ENCODE measurements at regions not wholly inside any gene's neighbourhood (a gene's known extent, or its start where the extent isn't known, plus 50 kb on each side); places are given as distances from the start of the nearest gene placed in this dataset.

DNA sequence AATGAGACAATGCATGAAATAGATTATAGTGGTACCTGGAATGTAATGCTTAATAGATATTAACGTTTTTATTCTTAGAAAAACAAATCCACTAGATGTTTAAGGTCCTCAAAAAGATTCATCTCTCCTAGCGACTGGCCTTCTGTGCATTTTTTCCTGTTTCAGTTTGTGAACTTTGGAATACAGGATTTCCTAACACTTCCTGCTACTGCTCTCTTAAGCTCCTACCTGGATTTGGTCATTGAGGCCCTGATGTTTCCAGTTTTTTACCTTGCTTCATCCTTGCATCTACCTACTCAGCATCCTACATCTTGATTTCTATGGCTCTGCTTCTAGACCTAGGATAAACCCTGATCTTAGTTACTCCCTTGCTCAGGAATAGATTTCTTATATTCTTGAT lies 188.4 kb downstream of the ABCC12 start:
- DNase-seq (ENCODE audit: low read depth): no peak

DNA sequence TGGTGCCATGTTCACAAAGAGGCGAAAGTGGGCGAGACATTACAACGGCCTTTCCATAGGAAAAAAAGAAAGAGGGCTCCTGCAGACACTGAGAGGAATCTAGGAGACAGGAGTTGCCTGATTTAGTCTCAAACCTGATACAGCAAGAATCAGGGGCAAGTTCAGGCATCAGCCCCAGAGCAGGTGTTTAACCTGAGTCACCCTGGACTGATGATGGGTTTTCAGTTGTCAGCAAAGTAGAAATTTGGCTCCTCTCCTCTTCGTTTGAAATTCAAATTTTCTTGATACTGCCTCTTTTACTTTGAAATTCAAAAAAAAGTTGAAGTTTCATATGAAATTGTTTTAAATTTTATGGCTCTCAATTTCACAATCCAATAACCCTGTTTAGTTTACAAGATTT lies 189.5 kb downstream of the ABCC12 start:
- no peak for DNase-seq (ENCODE audit: low read depth)

DNA sequence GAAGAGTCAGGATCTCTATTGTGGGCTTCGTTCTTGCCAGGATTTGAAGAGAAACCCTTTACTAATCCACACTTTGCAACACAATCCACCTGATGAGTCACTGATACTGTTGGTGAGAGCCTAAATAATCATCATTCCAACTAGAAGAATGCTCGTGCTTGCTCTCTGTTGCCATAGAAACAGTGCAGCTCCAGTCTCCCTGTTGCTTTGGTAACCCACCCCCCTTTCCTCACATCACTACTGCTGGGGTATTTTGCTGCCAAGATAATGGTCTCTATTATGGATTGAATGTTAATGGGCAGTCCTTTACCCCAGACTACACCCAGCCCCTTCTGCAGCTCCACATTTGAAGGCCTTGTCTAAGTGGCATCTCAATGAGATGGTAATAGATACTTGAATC lies 190.4 kb downstream of the ABCC12 start:
- DNase-seq (ENCODE audit: low read depth): no peak

DNA sequence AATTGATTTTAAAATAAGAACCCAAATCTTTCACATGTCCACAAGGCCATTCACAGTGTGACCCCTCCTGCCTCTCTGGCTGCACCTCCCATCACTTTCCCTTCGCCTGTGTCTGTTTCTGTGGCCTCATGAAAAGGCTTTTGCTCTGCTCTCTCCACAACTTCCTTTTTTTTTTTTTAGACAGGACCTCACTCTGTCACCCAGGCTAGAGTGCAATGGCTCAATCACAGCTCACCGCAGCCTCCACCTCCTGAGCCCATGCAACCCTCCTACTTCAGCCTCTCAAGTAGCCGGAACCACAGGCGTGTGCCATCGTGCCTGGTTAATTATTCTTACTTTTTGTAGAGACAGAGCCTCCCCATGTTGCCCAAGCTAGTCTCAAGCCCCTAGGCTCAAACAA lies 197.1 kb downstream of the ABCC12 start:
- DNase-seq (ENCODE audit: low read depth): no peak

DNA sequence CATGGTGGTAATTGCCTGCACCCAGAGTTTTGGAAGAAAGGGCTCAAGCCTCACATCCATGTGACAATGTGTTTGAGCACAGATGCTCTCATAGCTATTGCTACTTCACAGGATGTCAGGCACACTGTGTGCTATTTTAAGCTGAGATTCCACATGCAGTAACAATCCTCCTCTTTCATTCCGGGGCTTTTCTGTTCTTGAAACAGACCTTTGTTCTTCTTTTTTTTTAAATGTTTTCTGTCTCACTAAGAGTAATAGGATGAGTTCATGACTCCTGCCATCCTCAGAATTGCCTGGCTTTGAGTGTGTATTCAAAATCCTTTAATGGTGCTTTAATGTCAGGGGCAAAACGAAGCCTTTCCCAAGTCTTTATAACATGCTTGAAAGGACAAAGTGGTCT lies 198.9 kb downstream of the ABCC12 start:
- DNase-seq (ENCODE audit: low read depth): no peak

DNA sequence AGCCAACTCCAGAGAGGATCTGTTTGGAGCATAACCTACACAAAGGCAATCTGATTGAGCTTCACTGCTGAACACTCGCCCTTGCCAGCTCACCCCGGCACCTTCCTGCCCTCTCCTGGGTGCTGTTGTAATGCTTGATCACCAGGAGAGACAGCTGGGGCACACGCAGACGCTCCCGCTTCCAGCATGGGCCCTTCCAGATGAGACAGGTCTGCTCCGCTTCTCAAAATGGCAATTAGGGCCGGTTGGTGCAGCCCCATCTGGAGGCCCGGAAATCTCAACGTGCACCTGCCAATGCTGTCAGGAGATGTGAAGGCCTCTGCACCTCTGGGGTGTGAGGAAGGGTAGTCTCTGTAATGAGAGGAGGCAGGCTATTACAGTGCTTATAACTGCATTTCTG lies 206.1 kb downstream of the ABCC12 start:
- no peak for DNase-seq (ENCODE audit: low read depth)

DNA sequence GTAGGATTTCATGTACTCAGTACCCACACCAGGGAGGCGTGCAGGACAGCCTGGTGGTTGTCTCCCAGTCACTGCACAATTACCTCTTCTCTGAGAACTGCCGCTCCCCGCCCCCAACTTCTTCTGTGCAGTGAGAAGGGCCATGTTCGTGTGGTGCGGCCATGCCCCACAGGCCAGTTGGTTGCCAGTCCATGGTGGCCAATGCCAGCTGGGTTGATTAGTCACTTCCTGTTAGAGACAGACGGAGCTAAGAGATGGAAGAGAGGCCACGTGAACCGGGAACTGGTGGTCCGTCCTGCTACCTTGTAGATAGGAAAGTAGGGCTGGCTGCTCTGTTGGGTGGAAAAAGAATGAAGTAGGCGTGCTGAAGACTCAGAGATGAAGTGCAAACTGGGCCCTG lies 206.5 kb downstream of the ABCC12 start:
- peak; percentile 41 for DNase-seq (ENCODE audit: low read depth)

DNA sequence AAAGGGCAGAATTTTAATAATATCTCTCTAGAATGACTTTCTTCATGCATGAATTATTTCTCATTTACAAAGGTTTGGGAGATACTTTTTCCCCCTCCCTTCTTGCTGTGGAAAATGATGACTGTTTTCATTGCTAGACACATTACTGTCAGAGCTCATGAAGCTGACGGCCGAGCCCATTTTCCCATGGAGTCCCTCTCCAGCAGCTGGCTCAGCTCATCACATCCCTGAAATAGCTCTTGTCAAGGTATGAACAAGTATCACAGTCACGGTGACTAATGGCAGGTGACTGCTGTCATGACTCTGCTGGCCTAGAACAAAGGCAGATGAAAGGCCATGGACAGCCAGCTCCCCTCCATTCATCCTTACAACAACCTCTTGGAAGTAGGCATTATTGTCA lies 208.1 kb downstream of the ABCC12 start:
- DNase-seq (ENCODE audit: low read depth): no peak

DNA sequence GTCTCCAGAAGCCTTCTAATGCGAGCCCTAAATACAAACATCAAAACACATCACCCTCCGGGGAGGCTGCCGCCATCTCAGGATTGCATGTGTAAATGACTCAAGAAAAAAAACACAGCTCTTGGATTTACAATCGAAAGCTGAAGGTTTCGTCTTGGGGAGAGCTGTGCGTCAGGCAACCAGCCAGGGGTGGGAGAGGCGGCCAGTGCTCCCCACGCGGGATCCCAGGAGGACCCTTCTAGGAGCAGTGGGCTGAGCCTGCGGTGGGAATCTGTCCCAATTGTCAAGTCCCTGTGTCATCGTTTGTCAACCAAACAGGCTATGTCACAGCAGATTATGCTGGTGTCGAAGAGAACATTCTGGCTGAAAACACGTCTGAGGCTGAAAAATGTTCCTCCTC lies 209.7 kb downstream of the ABCC12 start:
- no peak for DNase-seq (ENCODE audit: low read depth)

DNA sequence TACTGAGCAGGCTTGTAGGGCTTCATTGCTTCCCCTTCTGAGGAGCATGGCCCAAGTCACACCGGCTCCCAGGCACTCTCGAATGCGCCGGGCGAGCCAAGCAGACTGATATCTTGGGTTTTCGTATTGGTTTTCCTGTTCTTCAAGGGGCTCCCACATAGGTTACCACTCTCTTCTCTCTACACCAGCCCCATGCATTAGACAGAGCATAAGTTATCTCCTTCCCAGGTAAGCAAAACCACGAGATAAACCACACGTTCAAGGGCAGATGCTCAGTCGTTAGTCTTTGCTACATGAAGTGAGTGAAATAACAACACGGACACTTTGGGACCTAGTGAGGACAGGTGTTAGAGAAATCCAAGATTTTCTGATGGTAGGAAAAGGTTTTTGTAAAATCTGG lies 211.2 kb downstream of the ABCC12 start:
- DNase-seq (ENCODE audit: low read depth): no peak

DNA sequence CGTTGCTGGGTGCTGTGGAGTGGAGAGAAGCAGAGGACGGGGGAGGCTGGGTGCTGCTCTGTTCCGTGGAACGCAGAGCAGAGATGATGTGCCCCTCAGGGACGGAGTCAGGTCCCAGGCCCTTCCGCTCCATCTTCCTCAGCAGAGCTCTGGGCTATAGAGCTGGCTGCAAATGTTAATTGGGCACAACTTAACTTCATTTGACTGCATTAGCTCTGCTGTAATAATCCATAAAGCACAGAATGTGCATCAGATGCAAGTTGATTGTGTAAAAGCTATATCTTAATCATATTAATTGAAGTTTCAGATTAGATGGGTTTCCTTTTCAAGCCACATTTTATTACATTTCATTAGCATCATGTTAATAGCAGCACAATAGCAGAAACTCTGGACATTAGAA lies 212.6 kb downstream of the ABCC12 start:
- DNase-seq (ENCODE audit: low read depth): no peak

DNA sequence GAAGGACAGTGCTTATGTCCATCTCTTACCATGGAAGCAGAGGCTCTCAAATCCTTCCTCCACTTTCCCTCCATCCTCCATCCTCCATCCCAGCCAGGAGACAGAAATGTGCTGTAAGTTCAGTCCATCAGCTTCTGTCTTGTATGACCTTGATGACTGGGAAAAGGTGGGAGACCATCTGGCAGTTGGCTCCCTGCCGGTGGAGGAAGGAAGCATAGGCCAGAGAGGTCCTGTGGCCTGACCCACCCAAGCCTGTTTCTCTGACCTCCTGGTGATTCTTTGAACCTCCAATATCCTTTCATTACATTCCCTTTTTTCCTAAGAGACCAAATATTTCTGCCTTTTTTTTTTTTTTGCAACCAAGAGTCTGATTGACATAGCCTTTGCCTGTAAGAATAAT lies 215.3 kb downstream of the ABCC12 start:
- DNase-seq (ENCODE audit: low read depth): no peak

DNA sequence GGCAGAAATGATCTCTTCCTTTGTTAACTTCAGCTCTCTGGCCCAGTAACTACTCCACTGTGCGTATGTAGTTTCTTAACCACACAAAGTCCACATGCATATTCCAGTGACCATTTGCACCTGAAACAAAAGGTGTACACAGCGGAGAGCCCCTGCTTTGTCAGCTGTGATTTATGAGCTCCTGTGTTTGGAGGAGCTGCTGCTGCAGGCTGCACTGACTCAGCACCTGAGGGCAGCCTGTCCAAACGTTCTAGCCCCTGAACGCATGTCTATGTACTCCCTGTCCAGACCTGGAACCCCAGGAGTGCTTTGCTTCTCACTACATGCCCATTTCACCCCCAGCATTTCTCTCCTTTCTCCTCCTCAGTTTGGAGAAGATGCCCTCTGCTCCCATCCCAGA lies 216.1 kb downstream of the ABCC12 start:
- no peak for DNase-seq (ENCODE audit: low read depth)

DNA sequence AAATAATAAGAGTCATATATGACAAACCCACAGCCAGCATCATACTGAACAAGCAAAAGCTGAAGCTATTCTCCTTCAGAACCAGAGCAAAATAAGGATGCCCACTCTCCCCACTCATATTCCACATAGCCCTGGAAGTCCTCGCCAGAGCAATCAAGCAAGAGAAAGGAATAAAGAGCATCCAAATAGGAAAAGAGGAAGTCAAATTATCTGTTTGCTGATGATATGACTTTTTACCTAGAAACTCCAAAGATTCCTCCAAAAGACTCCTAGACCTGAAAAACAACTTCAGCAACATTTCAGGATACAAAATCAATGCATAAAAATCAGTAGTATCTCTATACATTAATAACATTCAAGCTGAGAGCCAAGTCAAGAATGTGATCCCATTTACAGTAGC lies 217.5 kb downstream of the ABCC12 start:
- no peak for DNase-seq (ENCODE audit: low read depth)

DNA sequence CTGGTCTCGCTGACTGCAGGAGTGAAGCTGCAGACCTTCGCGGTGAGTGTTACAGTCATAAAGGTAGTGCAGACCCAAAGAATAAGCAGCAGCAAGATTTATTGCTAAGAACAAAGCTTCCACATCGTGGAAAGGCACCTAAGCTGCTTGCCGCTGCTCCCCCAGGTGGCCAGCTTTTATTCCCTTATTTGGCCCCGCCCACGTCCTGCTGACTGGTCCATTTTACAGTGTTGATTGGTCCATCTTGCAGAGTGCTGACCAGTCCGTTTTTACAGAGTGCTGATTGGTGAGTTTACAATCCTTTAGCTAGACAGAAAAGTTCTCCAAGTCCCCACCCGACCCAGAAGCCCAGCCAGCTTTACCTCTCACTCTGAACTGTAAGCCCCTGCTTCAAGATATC lies 227.8 kb downstream of the ABCC12 start:
- DNase-seq (ENCODE audit: low read depth): no peak

DNA sequence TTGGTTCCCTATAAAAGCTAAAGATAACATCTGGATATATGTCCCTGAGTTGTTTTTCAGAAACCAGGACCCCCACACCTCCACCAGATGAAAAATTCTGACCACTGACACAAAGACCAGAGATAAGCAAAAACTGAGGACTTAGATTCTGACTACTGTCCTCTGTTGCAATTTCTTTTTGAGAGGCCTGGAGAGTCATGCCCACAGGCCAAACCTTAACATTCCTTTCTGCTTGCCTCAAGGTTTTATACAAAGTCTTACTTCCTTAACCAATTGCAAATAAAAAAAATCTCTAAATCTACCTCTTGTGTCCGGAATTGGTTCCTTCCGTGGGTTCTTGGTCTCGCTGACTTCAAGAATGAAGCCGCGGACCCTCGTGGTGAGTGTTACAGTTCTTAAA lies 228.5 kb downstream of the ABCC12 start:
- no peak for DNase-seq (ENCODE audit: low read depth)

DNA sequence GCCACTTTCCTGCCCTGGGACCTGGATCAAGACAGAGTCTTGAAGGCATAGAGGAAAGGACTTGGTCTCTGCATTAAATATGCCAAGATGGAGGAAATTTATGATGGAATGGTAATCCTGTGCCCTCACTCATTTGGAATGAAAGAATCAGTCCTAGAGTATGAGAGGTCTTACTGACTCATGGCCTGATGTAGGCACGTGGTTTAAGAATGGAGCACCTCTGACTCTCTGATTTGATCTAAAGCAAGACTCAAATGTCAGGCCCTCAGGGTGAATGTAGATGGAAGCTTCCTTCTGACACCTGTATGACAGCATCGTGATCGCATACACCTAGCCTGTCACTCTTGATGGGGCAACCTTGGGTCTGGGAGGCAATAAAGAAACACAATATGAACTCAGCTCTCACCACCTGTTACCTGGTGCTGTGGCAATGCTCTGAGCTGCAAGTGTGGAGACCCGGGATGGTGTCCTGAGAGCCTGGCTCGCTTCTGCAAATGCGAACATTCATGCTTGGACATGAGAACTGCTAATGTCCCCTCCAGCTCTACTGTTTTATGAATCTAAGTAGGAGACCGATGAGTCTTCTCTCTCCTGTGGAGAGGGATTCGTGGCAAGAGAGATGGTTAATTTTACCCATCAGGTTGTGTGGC lies 229.9 kb downstream of the ABCC12 start:
- no peak for DNase-seq (ENCODE audit: low read depth)

DNA sequence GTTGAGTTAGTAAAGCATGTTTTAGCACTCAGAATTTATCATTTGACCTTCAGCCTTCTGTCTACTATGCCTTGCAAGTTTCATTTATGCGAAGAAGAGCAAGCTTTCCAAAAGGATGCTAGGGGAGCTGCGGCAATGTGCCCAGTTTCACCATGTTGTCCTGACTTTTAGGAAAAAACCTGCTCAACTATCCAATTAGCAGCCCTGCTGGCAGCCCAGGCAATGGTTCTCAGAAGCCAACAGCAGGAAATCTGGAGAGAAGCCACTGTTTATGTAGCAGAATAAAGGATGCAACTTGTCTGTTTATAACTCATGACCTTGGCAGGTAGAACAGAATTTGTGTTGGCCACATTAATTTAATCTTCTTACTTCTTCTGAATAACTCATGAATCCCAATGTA lies 230.8 kb downstream of the ABCC12 start:
- no peak for DNase-seq (ENCODE audit: low read depth)

DNA sequence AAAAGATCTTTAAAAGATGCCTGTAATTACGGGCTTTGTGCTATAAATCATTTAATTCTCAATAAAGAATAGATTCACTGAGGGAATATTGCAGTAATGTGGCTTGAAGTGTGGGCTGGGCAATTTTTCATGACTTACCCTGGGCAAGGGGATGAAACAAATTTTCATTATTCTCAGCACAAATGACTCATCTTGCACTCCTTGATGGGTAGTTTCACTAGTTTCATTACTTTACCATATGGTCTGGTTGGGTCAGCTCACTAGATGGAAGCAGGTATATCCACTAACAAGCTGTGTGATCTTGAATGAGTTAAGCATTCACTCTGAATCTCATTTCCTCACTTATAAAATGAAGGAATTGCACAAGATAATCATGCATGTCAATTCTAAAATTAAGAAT lies 234.3 kb downstream of the ABCC12 start:
- DNase-seq (ENCODE audit: low read depth): no peak

DNA sequence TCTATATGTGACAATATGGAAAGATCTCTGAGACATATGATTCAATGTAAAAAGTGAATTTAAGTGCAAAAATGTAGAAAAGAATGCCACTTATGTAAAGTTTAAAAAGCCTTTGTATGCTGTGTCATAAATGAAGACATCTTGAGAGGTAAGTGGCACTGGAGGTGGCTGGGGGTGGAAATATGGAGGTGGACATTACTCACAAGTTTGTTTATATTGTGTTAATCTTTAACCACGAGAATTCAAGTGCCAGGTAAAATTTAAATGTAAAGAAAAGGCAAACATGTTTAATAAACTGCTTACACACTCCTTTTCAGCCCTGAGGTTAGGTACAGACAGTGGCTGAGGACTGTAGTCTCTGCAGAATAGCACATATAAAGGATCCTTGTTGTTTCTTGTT lies 235.1 kb downstream of the ABCC12 start:
- no peak for DNase-seq (ENCODE audit: low read depth)

DNA sequence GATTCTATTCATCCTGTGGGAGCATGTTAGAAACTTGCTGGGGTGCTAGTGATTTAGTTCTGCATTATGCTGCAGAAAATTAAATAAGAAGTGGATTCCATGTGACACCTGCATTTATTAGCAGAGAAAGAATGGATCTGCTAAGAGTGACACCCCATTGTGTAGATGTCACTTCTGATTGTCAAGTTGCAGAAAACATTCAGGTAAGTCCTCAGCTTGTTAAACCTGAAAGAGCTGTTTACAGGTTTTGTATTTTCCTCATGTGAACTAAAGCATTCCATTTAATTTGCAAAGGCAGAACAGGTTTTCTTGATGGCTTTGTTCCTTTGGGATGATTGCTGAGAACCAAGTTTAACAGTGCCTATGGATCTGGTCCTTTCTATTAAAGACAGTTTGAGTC lies 238.7 kb downstream of the ABCC12 start:
- no peak for DNase-seq (ENCODE audit: low read depth)

DNA sequence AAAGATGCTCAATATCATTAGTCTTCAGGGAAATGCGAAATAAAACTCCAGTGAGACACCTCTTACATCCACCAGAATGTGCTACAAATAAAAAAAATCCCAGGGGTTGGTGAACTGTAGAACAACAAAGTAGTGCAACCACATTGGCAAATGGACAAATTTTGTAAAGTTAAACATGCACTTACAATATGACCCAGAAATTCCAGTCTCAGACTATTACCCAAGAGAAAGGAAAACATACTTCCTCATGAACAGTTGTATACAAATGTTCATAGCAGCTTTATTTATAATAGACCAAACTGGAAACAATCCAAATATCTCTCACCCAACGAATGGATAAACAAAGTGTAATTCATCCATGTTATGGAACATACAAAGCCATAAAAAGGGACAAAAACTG lies 239.5 kb downstream of the ABCC12 start:
- no peak for DNase-seq (ENCODE audit: low read depth)

DNA sequence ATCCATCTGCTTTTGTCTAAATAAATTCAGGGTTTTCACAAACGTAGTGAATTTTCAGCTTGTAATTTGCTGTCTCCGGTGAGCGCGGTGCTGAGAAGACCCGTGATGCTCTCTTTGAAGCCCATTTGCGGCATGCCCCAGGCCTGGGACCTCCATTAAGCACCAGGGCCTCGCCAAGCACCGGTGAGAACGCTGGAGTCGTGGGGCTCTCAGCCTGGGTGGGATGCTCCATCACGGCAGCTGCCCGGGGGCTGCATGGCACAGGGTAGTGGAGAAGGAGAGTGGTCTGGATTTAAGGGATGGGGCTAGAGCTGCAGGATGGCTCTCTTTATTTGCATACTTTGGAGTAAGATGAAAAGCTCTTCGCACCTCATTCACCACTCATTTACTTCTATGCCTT lies 248.7 kb downstream of the ABCC12 start:
- DNase-seq (ENCODE audit: low read depth): no peak

DNA sequence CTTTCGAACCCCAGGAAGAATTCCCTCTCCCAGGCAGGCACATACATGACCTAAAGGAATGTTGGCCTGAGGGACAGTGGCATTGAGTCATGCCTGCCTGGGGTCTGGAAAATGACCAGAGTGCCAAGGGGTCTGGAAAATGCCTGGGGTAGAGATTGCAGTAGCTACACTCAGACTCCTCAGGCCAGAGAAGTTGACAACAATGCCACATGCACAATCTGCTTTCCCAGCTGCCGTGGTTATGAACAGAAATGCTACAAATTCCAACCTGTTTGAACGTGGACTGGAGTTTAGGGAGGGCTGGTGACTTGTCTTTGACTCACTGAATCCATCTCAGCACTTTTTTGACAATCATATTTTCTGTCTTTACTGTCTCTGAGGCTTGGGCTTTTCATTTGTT lies 250.0 kb downstream of the ABCC12 start:
- DNase-seq (ENCODE audit: low read depth): no peak

DNA sequence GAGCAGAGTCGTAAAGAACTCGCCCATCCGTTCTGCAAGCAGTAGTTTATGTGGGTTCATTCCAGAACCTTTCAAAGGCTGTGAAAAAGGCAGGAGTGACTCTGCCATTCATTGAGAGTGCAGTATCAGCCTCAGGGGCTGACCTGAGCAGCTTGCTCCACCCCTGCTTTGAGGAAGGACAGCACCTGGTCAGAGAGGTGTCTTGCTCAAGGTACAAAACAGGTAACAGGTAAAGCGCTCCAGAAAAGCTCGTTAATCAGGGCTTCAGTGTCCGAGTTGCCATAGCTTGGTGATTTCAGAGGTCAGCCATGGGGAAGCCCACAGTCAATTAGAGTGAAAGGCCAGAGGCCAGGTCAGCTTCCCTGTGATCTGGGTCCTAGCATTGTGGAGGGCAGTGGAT lies 251.1 kb downstream of the ABCC12 start:
- no peak for DNase-seq (ENCODE audit: low read depth)

Measured in CMK (cell line).